GM21723 (cell line): ENCODE measurements at regions not wholly inside any gene's neighbourhood (a gene's known extent, or its start where the extent isn't known, plus 50 kb on each side); places are given as distances from the start of the nearest gene placed in this dataset.

Source experiments
- ATAC-seq: cut with Tn5 transposase; IDR thresholded peaks from one replicate; pipeline ENCODE4 v1.9.1; 2021; ENCODE audit warnings: mild to moderate bottlenecking, moderate library complexity; ENCODE audit not compliant: unreplicated experiment

GRCh38 chr12:69092137-69092536 is 147.2 kb upstream of the CPSF6 start:
- ATAC-seq, result no peak

GRCh38 chr12:69094606-69095216 is 144.7 kb upstream of the CPSF6 start:
- no peak for ATAC-seq

- ATAC-seq, result no peak
These were observed 143.4 kb upstream of the CPSF6 start for GRCh38 chr12:69095765-69096477.

GRCh38 chr12:69096669-69097335 is 142.6 kb upstream of the CPSF6 start:
- no peak for ATAC-seq

- no peak for ATAC-seq
These were observed 141.6 kb upstream of the CPSF6 start for GRCh38 chr12:69097619-69098368.

- no peak for ATAC-seq
These were observed 140.1 kb upstream of the CPSF6 start for GRCh38 chr12:69099201-69099837.

- no peak for ATAC-seq
These were observed 137.9 kb upstream of the CPSF6 start for GRCh38 chr12:69101505-69101904.

GRCh38 chr12:69102856-69103255 is 136.5 kb upstream of the CPSF6 start:
- no peak for ATAC-seq

- ATAC-seq, result no peak
These were observed 134.0 kb upstream of the CPSF6 start for GRCh38 chr12:69105101-69105962.

GRCh38 chr12:69106482-69107118 is 132.8 kb upstream of the CPSF6 start:
- ATAC-seq, result no peak

GRCh38 chr12:69107541-69107940 is 131.8 kb upstream of the CPSF6 start:
- no peak for ATAC-seq

- no peak for ATAC-seq
These were observed 131.3 kb upstream of the CPSF6 start for GRCh38 chr12:69108037-69108436.

GRCh38 chr12:69112616-69113015 is 126.8 kb upstream of the CPSF6 start:
- ATAC-seq, result no peak

- ATAC-seq, result no peak
These were observed 124.3 kb upstream of the CPSF6 start for GRCh38 chr12:69115099-69115498.

GRCh38 chr12:69115951-69116350 is 123.4 kb upstream of the CPSF6 start:
- no peak for ATAC-seq

GRCh38 chr12:69117566-69118266 is 121.7 kb upstream of the CPSF6 start:
- no peak for ATAC-seq

GRCh38 chr12:69118516-69118915 is 120.9 kb upstream of the CPSF6 start:
- ATAC-seq, result no peak

- ATAC-seq, result no peak
These were observed 119.6 kb upstream of the CPSF6 start for GRCh38 chr12:69119770-69120169.

GRCh38 chr12:69120354-69120753 is 119.0 kb upstream of the CPSF6 start:
- no peak for ATAC-seq
